ENCODE measurements at regions not wholly inside any gene's neighbourhood (a gene's known extent, or its start where the extent isn't known, plus 50 kb on each side); places are given as distances from the start of the nearest gene placed in this dataset.
"Not testable (repeated sequence)": the region's sequence is repeated elsewhere in the genome, so short reads cannot be mapped to it uniquely, and the experiment has no call there.

- no peak for DNase-seq (ENCODE audit: low read depth)
Observed at GRCh38 chr6:90372450-90372849, 75.8 kb upstream of the BACH2 start.

- no peak for DNase-seq (ENCODE audit: low read depth)
Observed at GRCh38 chr6:90370493-90370959, 73.9 kb upstream of the BACH2 start.

DNA sequence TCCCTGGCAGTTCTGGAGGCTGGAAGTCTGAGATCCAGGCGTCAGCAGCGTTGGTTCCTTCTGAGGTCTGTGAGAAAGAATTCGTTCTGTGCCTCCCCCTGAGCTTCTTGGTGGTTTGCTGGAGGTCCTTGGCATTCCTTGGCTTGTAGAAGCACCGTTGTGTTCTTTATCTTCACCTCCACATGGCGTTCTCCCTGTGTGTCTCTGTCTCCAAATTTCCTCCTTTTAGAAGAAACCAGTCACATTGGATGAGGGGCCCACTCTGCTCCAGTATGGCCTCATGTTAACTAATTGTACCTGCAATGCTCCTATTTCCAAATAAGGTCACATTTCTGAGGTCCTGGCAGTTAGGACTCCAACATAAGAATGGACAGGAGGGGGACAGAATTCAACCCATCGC, 73.0 kb upstream of the BACH2 start:
- no peak for DNase-seq (ENCODE audit: low read depth)

DNA sequence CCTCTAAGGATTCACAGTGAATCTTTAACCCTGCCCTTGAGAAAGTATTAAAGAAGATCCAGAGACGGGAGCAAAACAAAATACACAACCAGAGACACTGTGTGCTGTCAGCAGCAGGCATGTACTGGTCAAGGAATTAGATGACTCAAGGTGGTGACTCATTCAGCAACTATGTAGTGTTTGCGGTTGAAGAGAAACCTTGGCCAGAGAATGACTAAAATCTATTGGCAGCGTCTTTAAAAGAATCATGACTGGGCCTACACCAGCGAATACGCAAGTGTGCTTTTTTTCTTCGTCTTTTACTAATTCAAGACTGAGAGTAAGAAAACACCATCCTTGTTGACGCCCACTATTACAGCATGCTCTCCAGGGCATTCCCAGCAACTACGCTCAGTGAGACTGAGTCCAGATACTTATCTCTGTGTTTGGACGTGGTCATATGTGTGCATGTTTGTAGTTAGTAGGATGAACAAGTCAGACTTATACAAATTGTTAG, 72.4 kb upstream of the BACH2 start:
- no peak for DNase-seq (ENCODE audit: low read depth)

DNA sequence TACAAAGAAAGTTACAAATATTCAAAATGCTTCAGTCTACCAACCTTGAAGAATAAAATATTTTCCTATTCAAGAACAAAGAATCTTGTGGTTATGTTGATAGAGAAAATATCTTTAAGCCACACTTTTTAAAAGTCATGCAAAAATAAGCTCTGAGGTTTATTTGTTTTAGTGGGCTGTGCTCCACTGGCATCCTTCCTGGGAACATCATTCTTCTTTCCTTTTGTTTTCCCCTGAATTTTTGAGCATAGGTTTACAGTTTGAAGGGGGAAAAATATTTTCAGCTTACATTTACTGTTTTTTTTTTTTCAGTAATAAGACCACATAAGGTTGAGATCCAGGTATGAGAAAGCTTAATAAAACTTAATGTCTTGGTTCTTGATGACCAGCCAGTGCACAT, 72.0 kb upstream of the BACH2 start:
- no peak for DNase-seq (ENCODE audit: low read depth)

DNA sequence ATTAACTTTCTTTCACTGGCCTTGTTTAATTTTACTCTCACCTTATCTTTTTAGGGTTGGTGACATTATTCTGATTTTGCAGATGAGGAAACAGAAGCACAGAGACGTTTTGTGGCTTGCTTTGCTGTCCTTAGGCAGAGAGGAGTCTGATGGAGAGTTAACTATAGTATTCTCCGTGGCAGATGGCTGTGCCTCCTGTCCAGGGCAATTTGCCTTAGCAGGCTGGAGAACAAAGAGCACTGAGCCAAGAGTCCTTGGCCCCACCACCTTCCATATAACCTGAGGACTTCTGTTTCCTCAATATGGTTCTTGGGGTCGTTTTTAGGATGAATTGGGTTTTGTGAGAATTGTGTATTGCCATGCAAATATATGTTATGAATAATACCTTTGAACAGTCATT, 71.4 kb upstream of the BACH2 start:
- DNase-seq (ENCODE audit: low read depth): no peak

- DNase-seq (ENCODE audit: low read depth): no peak
Observed at GRCh38 chr6:90365565-90366219, 69.0 kb upstream of the BACH2 start.

DNA sequence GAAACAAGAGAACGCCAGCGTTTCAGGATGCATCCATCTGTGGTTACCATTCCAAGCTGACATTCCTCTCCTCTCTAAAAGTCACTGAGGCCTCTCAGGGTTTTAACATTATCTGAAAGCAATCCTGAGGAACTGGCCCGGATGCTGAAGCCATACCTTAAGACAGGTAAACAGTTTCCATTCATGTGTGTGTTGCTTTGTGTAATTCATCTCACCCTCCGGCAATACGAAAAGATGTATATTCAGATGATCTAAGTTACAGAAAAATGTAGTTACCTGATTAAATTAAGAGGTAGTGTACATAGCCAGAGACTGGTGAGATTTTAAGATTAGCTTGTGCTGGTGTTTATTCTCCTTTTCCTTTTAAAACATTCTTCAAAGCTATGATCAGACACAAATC, 68.4 kb upstream of the BACH2 start:
- DNase-seq (ENCODE audit: low read depth): no peak

DNA sequence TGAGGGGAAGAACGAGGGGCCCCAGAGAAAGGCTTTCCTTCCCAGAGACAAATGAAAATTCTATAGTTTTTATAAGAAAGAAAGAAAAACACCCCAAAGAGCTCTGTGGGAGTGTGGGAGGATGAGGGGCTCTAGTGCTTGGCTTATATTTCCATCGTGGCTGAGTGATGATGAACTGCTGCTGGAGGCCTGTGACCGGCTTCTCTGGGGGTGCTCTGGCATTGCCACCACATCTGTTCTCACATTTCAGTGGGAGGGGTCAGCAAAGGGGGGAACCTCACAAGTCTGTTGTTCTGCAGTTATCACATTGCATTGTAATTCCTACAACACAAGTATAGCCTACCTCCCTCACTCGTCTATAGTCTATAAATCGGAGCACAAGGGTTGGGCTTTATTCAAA, 67.6 kb upstream of the BACH2 start:
- no peak for DNase-seq (ENCODE audit: low read depth)

- DNase-seq (ENCODE audit: low read depth): no peak
Observed at GRCh38 chr6:90362318-90362717, 65.7 kb upstream of the BACH2 start.

DNA sequence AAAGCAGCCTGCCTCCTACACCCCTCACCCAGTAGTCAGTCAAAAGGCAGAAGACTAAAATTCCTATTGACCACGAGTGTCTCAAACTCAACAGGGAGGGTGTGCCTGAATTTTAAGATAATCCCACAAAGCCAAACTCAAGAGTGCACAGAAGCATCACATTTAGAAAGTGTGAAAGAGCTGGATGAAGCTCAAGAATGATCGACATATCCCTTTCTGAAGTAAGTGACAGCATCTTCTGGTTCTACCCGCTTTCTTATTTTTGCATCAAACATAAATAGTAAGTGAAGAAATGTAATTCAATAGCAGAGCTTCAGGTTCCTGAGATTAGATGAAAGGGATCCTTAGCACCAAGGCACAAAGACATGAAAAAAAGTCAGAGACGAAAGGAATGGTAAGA, 64.5 kb upstream of the BACH2 start:
- DNase-seq (ENCODE audit: low read depth): no peak

- DNase-seq (ENCODE audit: low read depth): not testable (repeated sequence)
Observed at GRCh38 chr6:90358036-90358770, 61.6 kb upstream of the BACH2 start.

DNA sequence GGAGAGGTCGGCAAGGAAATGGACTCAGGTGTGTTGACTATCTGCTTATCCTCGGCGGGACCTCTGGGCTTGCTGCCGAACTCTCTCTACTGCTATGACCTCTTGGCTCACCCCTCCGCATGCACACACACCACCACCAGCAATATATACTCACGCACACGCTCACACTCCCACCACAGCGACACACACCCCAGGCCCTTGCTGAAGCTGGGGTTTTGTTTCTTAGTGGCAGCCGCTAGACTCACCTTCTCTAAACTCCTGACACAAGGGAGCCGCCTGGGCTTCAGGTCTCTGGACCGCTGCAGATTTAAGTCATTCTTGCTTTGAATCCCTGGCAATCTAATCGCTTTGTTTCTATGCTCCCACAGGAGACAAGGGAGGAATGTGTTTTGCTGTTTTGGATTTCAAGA, 59.4 kb upstream of the BACH2 start:
- no peak for DNase-seq (ENCODE audit: low read depth)

DNA sequence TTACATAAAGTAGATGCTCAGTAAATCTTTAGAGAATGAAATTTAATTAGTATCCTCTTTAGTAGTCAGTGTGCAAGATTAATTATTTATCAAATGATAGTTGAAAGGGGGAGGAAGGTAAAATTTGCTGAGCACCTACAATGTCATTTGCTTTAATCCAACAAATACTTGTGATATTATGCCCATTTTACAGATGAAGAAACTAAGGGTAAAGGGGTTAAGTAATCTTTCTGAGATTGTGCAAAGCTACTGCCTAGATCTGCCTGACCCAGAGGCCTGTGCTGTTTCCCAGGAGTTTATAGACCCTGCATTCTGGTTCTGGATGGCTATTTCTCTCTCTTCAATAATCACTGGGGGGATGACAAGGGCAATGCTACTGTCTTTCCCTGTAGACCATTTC, 58.3 kb upstream of the BACH2 start:
- DNase-seq (ENCODE audit: low read depth): no peak

DNA sequence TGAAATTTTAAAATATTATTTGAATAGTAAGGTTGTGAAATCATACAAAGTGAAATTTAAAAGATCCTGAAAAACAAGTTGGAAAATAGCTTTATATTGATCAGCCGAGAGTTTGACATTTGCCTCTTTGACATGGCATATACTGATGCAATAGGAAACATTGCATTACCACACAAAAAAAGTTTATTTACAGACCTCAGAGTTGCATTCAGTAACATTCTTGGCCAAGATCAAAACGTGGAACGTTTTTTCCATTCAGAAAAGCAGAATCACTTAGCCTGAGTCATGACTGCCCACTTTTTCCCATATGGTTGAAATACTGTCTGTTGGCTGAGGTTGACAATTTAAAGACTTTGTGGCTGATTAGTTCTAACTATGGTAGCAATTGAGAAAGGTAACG, 55.1 kb upstream of the BACH2 start:
- DNase-seq (ENCODE audit: low read depth): no peak

GRCh38 chr6:90350689-90351554, 54.3 kb upstream of the BACH2 start:
- no peak for DNase-seq (ENCODE audit: low read depth)

- DNase-seq (ENCODE audit: low read depth): peak; percentile 31
Observed at GRCh38 chr6:90347411-90347851, 50.8 kb upstream of the BACH2 start.

DNA sequence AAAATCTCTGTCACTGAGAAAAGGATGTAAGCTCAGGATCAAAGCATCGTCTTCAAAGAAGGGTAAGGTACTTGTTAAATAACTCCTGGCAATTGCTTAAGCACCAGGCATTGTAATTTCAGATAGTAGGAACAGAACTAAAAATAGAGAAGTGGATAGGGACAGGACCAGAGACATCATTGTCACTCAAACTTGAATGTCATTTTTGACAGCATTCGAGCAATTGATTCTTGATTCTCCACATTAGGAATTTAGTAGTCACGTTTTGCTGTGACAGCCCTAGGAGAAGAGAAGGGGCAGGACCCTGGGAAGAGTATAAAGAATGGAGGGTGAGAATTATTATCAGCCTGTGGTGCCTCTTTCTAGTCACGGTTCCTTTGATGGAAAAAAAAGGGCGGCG, 50.1 kb upstream of the BACH2 start:
- no peak for DNase-seq (ENCODE audit: low read depth)
